Hematopoietic multipotent progenitor cell treated with erythropoietin and hydrocortisone succinate and interleukin-3 and kit ligand, for 4 days (in vitro differentiated cells): ENCODE measurements at regions not wholly inside any gene's neighbourhood (a gene's known extent, or its start where the extent isn't known, plus 50 kb on each side); places are given as distances from the start of the nearest gene placed in this dataset.
"Not testable (repeated sequence)": the region's sequence is repeated elsewhere in the genome, so short reads cannot be mapped to it uniquely, and the experiment has no call there.

Experiments used
- DNase-seq: peaks from one replicate; pipeline ENCODE4 v3.0.0-alpha.2; 2015

DNA sequence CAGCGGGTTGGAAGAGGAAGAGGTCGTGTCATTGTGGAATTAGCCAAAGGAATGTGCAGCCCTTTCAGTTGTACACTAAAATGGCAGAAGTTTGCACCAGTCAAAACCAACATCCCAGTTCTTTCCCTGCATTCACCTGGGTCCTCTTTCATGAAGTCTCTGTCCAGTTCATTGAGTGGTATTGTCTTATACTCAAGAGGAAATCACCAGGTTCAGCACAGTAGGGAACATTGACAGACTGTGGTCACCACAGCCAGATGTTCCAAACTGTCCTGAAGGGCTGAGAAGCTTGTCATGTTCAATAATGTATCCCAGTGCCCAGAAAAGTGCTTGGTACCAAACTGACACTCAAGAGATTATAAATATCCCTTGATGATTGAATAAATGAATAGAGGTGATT, 131.6 kb downstream of the GLUL start:
- peak; percentile 63 for DNase-seq

DNA sequence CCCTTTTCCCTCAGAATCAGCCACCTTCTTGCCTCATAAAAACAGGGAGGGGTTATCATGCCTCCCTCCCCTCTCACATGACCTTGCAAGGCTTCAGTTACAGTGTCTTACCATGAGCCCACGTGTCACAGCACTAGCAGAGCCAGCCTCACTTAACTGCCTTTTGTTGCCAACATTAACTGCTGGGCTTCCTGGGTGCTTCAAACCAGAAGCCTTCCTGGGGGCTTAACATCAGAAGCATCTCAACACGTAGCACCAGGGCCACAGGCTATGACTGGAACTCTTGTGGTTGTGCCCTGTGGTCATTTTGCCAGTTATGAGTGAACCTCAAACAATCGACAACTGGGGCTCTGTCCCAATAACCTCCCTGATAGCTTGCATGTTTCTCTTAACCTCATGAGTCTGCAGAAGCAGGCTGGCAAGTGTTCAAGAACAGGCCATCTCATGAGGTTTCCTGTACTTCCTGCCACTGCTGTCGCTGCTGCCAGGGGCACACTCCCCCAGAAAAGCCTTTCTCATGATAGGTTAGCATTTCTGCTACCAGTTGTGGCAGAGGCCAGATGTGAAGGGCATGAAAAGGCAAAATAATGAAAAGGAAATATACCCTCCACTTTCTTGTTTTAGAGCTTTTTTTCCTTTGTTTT, 132.2 kb downstream of the GLUL start:
- DNase-seq: peak; percentile 100

GRCh38 chr1:182257369-182258063, 134.1 kb downstream of the GLUL start:
- peak; percentile 94 for DNase-seq

GRCh38 chr1:182256931-182257330, 134.7 kb downstream of the GLUL start:
- DNase-seq: peak; percentile 88

- DNase-seq: no peak
Measured at GRCh38 chr1:182255494-182255893, 136.1 kb downstream of the GLUL start.

GRCh38 chr1:182253319-182253860, 138.2 kb downstream of the GLUL start:
- no peak for DNase-seq

GRCh38 chr1:182251561-182251960, 140.0 kb downstream of the GLUL start:
- DNase-seq: no peak

DNA sequence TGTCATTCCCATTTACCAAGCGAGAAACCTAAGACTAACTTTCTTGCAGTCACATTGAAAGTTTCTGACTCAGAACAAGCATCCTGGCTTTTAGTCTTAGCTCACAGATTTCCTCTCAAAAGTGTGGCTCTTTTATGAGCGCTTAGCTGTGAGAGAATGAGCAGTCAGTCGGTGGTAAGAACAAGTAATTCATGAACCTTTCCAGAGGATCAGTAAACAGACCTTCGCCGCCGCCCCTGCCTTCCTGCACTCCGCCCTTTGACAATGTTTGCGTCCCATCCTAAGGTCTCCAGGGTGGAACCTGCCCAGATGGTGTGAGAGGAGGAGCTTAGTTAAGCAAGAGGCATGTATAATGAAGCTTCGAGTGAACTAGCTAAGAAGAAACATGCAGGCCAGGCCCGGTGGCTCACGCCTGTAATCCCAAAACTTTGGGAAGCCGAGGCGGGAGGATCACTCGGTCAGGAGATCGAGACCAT, 142.4 kb downstream of the GLUL start:
- DNase-seq: no peak

- DNase-seq: no peak
Measured at GRCh38 chr1:182248721-182249120, 142.9 kb downstream of the GLUL start.

- not testable (repeated sequence) for DNase-seq
Measured at GRCh38 chr1:182247813-182248212, 143.8 kb downstream of the GLUL start.

GRCh38 chr1:182246783-182247182, 144.8 kb downstream of the GLUL start:
- no peak for DNase-seq

DNA sequence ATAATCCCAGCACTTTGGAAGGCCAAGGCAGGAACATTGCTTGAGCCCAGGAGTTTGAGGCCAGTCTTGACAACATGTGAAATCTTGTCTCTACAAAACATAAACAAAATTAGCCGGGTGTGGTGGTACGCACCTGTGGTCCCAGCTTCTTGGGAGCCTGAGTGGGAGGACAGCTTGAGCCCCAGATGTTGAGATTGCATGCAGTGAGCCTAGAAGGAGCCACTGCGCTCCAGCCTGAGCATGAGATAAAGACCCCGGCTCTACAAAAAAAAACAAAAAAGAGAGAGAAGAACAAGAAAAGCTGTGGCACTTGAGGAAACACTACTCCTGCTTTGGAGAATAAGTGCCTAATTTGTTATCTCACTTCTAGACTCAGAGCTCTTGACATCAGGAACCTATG, 146.6 kb downstream of the GLUL start:
- no peak for DNase-seq

DNA sequence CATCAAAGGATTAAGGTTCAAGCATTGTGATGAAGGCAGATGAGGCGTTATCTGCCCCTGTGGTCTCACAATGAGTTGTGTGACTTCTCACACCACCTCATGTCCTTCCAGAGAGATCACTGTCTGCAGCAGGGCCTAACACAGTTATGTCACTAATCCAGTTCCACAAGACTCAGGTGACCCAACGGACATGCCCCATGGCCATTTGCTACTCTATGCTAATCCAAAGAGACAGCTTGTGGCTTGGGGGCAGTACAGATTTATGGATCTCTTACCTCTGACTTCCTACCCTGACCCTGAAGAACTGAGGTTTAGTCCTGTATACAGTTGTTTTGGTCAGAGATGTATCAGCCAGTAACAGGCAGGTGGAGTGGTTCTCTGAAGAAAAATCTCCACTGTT, 147.1 kb downstream of the GLUL start:
- DNase-seq: no peak

DNA sequence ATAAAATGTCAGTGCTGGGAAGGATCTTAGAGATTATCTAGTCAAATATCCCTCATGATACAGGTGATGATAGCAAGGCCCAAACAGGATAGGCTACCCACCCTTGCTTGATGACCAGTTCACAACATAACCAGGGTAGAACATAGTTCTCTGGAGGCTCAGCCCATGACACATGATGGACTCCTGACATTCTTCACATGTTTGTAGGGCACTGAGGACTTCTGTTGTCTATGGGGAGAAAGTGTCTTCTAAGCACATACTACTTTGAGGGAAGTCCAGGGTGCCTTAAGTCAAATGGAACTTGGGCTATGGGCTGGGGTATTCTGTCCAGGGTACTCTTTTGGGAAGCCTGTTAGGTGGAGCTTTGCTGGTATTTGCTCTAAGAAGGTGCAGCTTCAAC, 148.9 kb downstream of the GLUL start:
- DNase-seq: no peak

DNA sequence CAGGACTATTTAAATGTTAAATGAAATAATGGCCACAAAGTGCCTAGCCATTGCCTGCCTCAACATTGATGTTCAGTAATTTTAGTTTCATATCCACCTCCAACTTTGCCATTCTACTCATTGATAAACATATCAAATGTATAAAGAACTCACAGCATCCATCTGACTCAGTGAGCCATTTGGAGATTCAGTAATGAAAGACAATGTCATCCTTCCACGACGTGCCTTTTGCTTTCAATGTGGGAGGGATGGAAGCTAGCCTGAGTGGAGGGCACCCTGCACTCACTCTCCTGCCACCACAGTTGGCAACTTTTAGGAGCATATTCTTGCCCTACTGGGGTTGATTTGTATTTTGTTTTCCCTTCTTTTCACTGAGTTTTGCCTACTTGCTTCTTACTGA, 151.5 kb downstream of the GLUL start:
- no peak for DNase-seq

- no peak for DNase-seq
Measured at GRCh38 chr1:182238421-182238820, 153.2 kb downstream of the GLUL start.

- no peak for DNase-seq
Measured at GRCh38 chr1:182237329-182237728, 154.3 kb downstream of the GLUL start.

- no peak for DNase-seq
Measured at GRCh38 chr1:182236651-182237077, 154.9 kb downstream of the GLUL start.

GRCh38 chr1:182235952-182236650, 155.5 kb downstream of the GLUL start:
- peak; percentile 93 for DNase-seq

GRCh38 chr1:182235604-182235951, 156.0 kb downstream of the GLUL start:
- peak; percentile 30 for DNase-seq

GRCh38 chr1:182229921-182230491, 161.6 kb downstream of the GLUL start:
- peak; percentile 38 for DNase-seq

GRCh38 chr1:182229451-182229850, 162.1 kb downstream of the GLUL start:
- no peak for DNase-seq

DNA sequence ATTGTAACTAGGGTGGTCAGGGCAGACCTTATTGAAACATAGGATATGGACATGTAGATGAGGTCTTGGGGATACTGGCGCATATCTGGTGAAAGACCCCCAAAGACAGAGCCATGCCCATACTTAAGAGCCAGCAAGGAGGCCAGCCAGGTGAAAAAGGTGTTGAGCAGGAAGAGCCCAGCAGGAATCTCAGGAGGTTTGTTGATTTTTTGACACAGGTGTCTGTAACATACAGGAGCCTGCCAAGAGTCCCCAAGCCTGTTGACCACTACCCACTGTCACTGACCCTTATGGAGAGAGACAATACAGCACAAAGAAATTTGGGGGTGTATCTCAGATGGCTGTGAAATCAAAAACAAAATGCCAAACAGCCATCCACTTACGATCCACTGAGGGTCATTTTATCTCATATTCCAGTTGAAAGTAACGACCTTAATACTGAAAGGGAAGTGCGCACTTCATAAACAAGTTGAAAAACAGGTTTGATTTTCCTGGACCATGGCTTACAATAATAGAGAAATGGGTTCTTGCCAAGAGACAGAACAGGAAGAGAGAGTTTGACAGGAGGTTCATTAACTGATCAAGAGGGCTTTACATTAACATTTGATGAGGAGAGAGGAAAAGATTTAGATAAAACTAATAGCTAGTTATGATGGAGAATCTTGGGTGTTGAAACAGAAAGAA, 163.6 kb downstream of the GLUL start:
- no peak for DNase-seq
